Progenitor cell of endocrine pancreas (in vitro differentiated cells): ENCODE measurements at regions not wholly inside any gene's neighbourhood (a gene's known extent, or its start where the extent isn't known, plus 50 kb on each side); places are given as distances from the start of the nearest gene placed in this dataset.
"Not testable (repeated sequence)": the region's sequence is repeated elsewhere in the genome, so short reads cannot be mapped to it uniquely, and the experiment has no call there.

Source experiments
- DNase-seq: peaks from one replicate; pipeline ENCODE4 v3.0.0; 2021; ENCODE audit warnings: low spot score; ENCODE audit not compliant: unreplicated experiment
- H3K27ac Mint-ChIP-seq: 2 replicates; pipeline ENCODE4 v1.8.0; 2021; ENCODE audit warnings: mild to moderate bottlenecking, moderate library complexity, mixed read lengths
- H3K27me3 Mint-ChIP-seq: 2 replicates; pipeline ENCODE4 v1.8.0; 2021; ENCODE audit warnings: mixed read lengths
- H3K36me3 Mint-ChIP-seq: 2 replicates; pipeline ENCODE4 v1.8.0; 2022; ENCODE audit warnings: mixed read lengths; ENCODE audit not compliant: insufficient read depth
- H3K4me1 Mint-ChIP-seq: 2 replicates; pipeline ENCODE4 v1.8.0; 2021; ENCODE audit warnings: low read depth, mixed read lengths
- H3K4me3 Mint-ChIP-seq: 2 replicates; pipeline ENCODE4 v1.8.0; 2021; ENCODE audit warnings: low read depth, mild to moderate bottlenecking, moderate library complexity, mixed read lengths
- H3K9me3 Mint-ChIP-seq: 2 replicates; pipeline ENCODE4 v1.8.0; 2021; ENCODE audit warnings: low read depth, mixed read lengths
- TF ChIP-seq, protein P1 (sequence below): fragments of 200-600 bp; sonication (generic); IDR thresholded peaks from one replicate; pipeline ENCODE4 v1.5.0; 2021; ENCODE audit warnings: antibody characterized with exemption, mild to moderate bottlenecking; ENCODE audit not compliant: unreplicated experiment

DNA sequence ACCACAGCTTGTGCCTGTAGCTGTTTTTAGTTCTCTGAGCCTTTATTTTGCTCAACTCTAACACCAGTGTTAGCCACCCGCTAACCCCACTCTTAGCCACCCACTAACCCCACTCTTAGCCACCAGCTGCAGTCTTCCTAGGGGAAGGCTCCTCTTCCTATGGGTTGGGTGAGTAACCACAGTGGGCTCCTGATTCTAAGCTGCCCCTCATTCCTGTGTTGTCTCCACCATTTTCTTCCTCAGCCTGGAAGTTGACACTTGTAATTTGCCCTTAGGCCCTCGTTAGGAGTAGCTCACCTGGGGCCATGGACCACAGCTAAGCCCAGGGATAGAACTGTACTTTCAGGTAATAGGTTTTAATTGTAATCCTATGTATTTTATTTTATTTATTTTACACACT lies 782.9 kb upstream of the TPTE start:
- H3K4me1 Mint-ChIP-seq: no peaks in the 10 kb centered on the region
- no peak overlapping the region for H3K4me3 Mint-ChIP-seq
- peaks cover 31% of the 10 kb centered on the region for H3K9me3 Mint-ChIP-seq
- TF ChIP-seq, protein P1, sequence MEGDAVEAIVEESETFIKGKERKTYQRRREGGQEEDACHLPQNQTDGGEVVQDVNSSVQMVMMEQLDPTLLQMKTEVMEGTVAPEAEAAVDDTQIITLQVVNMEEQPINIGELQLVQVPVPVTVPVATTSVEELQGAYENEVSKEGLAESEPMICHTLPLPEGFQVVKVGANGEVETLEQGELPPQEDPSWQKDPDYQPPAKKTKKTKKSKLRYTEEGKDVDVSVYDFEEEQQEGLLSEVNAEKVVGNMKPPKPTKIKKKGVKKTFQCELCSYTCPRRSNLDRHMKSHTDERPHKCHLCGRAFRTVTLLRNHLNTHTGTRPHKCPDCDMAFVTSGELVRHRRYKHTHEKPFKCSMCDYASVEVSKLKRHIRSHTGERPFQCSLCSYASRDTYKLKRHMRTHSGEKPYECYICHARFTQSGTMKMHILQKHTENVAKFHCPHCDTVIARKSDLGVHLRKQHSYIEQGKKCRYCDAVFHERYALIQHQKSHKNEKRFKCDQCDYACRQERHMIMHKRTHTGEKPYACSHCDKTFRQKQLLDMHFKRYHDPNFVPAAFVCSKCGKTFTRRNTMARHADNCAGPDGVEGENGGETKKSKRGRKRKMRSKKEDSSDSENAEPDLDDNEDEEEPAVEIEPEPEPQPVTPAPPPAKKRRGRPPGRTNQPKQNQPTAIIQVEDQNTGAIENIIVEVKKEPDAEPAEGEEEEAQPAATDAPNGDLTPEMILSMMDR: no peak
- H3K27ac Mint-ChIP-seq: no peak overlapping the region
- H3K36me3 Mint-ChIP-seq: peaks cover 7% of the 10 kb centered on the region
- no peaks in the 10 kb centered on the region for H3K27me3 Mint-ChIP-seq
- no peak for DNase-seq

- TF ChIP-seq, protein P1: no peak
- Mint-ChIP-seq H3K9me3 (peaks cover 31% of the 10 kb centered on the region), H3K4me3 (no peak overlapping the region), H3K36me3 (peaks cover 7% of the 10 kb centered on the region), H3K27ac (no peak overlapping the region), H3K4me1 (no peaks in the 10 kb centered on the region), H3K27me3 (no peaks in the 10 kb centered on the region)
- no peak for DNase-seq
Measured at GRCh38 chr21:9739240-9739639, 782.1 kb upstream of the TPTE start.

DNA sequence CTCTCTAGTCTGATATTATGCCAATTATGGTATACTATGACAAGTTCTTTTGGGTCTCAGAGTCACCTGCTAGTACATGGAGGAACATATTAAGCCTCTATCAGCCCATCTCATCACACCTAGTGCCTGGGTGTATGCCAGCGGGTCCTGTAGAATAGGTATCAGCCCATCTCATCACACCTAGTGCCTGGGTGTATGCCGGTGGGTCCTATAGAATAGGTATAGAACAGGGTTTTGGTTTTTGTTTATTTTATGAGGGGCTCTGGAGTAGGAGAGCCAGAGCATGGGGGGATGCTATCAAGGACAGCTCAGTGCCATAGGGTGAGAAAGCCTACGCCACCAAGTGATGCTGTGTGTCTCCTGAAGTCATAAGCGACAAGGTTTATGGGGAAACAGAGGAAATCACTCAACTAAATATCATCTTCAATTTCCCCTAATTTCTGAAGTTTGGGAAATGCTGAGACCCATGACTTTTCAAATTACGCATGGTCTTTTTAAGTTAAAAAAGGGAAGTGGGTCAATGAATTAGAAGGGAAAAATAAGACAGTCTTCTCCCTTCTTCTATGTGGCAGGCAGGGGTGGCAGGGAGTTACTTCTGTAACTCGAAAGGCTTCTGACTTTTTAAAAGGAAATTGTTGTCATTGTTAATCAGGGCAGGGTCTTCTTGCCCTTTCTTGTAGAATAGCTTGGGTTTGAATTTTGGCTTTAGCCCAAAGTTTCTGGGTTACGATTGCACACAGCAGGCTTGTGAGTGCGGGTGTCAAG lies 781.0 kb upstream of the TPTE start:
- H3K27me3 Mint-ChIP-seq, H3K4me1 Mint-ChIP-seq, DNase-seq, H3K4me3 Mint-ChIP-seq, H3K27ac Mint-ChIP-seq, H3K36me3 Mint-ChIP-seq: not testable (repeated sequence)
- peaks cover 31% of the 10 kb centered on the region for H3K9me3 Mint-ChIP-seq

- H3K27me3 Mint-ChIP-seq, H3K4me1 Mint-ChIP-seq, DNase-seq, H3K27ac Mint-ChIP-seq, H3K36me3 Mint-ChIP-seq, H3K4me3 Mint-ChIP-seq: not testable (repeated sequence)
- H3K9me3 Mint-ChIP-seq: peaks cover 31% of the 10 kb centered on the region
Measured at GRCh38 chr21:9740991-9741742, 780.2 kb upstream of the TPTE start.

DNA sequence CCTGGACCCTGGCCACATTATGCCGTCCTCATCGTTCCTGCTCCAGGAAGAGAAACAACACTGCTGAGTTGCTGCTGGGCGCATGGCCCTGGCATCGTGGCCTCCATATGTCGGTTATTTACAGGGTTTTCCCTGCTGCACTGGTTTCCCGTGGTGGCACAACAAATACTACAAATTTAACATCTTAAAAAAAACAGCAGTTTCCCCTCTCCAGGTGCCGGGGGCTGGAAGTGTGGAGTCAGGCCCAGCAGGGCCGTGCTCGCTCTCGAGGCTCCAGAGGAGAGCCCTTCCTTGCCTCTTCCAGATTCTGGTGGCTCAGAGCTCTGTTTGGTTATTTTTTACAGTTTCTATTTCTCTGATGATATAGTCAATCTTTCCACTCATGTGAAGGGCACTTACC lies 777.8 kb upstream of the TPTE start:
- not testable (repeated sequence) for DNase-seq, H3K4me1 Mint-ChIP-seq, H3K4me3 Mint-ChIP-seq, H3K27ac Mint-ChIP-seq, H3K27me3 Mint-ChIP-seq, H3K36me3 Mint-ChIP-seq
- H3K9me3 Mint-ChIP-seq: peaks cover 31% of the 10 kb centered on the region

DNA sequence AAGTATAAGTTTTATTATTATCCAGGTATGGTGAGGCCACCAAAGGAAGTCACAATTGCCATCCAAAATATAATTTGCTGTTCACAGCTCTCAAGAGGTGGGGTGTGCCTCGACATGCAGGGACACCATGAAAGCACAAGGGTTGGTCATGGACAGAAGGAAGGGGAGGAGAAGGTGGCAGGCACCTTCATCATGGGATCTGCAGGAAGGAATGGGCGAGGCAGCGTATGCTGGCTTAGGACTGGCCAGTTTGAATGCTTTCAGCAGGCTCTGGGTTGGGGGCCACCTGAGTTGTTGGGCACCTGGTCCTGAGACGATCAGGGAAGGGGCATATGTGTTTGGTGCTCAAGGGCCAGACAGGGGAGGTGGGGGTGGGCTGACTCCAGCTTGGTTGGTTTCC lies 777.2 kb upstream of the TPTE start:
- H3K27me3 Mint-ChIP-seq, H3K4me1 Mint-ChIP-seq, H3K36me3 Mint-ChIP-seq, H3K27ac Mint-ChIP-seq, DNase-seq, H3K4me3 Mint-ChIP-seq: not testable (repeated sequence)
- H3K9me3 Mint-ChIP-seq: peaks cover 29% of the 10 kb centered on the region

DNA sequence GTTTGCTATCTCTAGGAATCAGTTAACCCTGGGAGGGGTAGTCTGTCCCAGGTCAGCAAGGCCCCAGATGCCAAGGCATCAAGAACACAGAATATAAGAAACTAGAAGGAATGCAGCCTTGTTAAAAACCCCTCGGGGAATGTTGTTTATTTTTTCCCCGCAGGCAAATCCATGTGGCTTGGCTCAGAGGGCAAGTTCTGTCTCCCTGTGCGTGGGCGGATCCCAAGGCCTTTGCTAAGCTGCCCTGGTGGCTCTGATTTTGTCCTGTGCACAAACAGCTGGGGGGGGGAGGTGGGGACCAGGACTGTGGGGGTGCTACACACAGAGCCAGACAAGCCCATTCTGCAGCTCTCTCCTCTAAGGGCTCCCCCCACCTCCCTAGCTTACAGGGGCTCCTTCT lies 776.8 kb upstream of the TPTE start:
- H3K4me1 Mint-ChIP-seq, H3K27me3 Mint-ChIP-seq: not testable (repeated sequence)

GRCh38 chr21:9745457-9746108 lies 775.8 kb upstream of the TPTE start:
- not testable (repeated sequence) for H3K4me1 Mint-ChIP-seq, H3K4me3 Mint-ChIP-seq, H3K27me3 Mint-ChIP-seq, H3K27ac Mint-ChIP-seq, H3K36me3 Mint-ChIP-seq, DNase-seq
- H3K9me3 Mint-ChIP-seq: peaks cover 17% of the 10 kb centered on the region

More for the DNA sequence above, 776.8 kb upstream of the TPTE start:
- H3K4me3 Mint-ChIP-seq, H3K27ac Mint-ChIP-seq, DNase-seq, H3K36me3 Mint-ChIP-seq: not testable (repeated sequence)
- peaks cover 24% of the 10 kb centered on the region for H3K9me3 Mint-ChIP-seq

DNA sequence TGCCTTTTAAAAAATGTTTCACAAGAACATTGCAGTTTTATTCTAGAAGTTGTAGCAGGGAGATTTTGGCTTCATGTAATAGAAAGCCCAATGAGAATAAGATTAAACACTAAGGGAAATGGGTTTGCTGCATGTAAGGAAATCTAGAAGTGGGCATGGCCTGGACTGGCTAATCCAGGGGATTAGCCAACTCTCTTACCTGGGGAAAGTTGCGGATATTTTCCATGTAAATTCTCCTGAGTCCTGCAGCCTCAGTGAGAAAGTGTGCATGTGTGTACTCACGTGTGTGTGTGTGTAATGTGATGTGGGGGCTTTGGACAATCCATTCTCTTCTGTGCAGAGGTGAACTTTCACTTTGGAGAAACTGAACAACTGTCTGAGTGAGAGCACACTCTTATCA lies 775.1 kb upstream of the TPTE start:
- H3K27me3 Mint-ChIP-seq, DNase-seq, H3K36me3 Mint-ChIP-seq, H3K4me3 Mint-ChIP-seq, H3K4me1 Mint-ChIP-seq, H3K27ac Mint-ChIP-seq: not testable (repeated sequence)
- peaks cover 11% of the 10 kb centered on the region for H3K9me3 Mint-ChIP-seq

DNA sequence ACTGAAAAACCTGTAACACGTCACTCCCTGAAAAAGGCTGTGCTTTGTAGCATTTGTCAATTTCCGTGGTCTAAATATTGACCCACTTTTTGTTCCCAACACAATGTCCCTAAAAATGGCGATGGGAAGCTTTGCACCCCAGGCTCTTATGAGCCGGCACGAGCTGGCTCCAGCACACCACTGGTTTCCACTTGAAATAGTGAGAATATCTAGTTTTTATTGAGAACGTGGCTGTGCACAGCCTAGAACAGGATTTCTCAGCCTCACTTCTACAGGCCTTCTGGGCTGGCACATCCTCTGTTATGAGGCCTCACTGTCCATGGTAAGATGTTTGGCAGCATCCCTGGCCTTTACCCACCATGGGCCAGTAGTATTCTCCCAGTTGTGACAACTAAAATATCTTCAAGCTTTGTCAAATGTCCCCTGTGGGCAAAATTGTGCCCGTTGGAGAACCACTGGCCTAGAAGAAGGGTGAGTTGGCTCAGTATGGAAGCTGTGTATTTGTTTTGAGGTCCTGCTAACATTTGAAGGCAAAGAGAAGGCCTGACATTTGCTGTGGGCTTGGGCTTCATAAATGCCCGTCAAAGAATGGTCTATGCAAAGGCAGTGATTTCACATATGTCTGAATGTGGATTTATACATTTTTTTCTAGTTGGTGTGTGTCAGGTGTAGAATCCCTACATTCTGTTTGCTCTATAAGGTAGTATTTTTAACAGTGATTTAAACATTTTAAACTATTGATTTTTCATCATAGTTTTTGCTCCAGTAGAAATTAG lies 774.4 kb upstream of the TPTE start:
- not testable (repeated sequence) for H3K4me1 Mint-ChIP-seq, DNase-seq, H3K36me3 Mint-ChIP-seq, H3K9me3 Mint-ChIP-seq, H3K4me3 Mint-ChIP-seq, H3K27ac Mint-ChIP-seq, H3K27me3 Mint-ChIP-seq
